ENCODE measurements at regions not wholly inside any gene's neighbourhood (a gene's known extent, or its start where the extent isn't known, plus 50 kb on each side); places are given as distances from the start of the nearest gene placed in this dataset.

DNA sequence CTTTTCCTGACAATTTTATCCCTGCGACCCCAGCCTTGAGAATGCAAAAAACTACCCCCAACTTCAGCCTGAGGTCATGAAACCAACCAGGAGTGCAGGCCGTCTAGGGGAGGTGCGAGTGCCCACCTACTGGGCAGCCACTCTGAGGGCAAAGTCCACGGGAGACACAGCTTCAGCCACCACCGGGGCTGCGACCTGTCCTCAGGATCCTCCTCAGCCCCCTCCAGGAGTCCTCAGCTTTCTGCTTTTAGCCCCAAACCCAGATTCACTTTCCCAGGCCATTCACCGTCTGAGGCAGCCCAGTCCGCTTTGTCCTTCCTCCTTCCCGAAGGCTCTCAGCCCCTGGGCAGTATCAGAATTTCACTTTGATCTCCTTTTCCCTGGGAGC is 210.2 kb upstream of the TNP1 start:
- TF ChIP-seq, protein P1, sequence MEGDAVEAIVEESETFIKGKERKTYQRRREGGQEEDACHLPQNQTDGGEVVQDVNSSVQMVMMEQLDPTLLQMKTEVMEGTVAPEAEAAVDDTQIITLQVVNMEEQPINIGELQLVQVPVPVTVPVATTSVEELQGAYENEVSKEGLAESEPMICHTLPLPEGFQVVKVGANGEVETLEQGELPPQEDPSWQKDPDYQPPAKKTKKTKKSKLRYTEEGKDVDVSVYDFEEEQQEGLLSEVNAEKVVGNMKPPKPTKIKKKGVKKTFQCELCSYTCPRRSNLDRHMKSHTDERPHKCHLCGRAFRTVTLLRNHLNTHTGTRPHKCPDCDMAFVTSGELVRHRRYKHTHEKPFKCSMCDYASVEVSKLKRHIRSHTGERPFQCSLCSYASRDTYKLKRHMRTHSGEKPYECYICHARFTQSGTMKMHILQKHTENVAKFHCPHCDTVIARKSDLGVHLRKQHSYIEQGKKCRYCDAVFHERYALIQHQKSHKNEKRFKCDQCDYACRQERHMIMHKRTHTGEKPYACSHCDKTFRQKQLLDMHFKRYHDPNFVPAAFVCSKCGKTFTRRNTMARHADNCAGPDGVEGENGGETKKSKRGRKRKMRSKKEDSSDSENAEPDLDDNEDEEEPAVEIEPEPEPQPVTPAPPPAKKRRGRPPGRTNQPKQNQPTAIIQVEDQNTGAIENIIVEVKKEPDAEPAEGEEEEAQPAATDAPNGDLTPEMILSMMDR (IDR thresholded peaks at IDR 0.05): no peak
- H3K9ac ChIP-seq: no peak overlapping the region
- no peaks in the 10 kb centered on the region for H3K27me3 ChIP-seq (ENCODE audit: control insufficient read depth, insufficient read depth, low read length)
- no peaks in the 10 kb centered on the region for H3K4me1 ChIP-seq
- no peaks in the 10 kb centered on the region for H3K36me3 ChIP-seq (ENCODE audit: control insufficient read depth, insufficient read depth, low read length)
- H3K27ac ChIP-seq: no peak overlapping the region
- H3K79me2 ChIP-seq: no peaks in the 10 kb centered on the region
- H3K4me2 ChIP-seq (ENCODE audit: low read length): no peak overlapping the region
- no peak overlapping the region for H2AFZ ChIP-seq
- no peaks in the 10 kb centered on the region for H3K9me3 ChIP-seq (ENCODE audit: control insufficient read depth, low read length)
- no peak overlapping the region for H3K4me3 ChIP-seq (ENCODE audit: low read depth, low read length)

DNA sequence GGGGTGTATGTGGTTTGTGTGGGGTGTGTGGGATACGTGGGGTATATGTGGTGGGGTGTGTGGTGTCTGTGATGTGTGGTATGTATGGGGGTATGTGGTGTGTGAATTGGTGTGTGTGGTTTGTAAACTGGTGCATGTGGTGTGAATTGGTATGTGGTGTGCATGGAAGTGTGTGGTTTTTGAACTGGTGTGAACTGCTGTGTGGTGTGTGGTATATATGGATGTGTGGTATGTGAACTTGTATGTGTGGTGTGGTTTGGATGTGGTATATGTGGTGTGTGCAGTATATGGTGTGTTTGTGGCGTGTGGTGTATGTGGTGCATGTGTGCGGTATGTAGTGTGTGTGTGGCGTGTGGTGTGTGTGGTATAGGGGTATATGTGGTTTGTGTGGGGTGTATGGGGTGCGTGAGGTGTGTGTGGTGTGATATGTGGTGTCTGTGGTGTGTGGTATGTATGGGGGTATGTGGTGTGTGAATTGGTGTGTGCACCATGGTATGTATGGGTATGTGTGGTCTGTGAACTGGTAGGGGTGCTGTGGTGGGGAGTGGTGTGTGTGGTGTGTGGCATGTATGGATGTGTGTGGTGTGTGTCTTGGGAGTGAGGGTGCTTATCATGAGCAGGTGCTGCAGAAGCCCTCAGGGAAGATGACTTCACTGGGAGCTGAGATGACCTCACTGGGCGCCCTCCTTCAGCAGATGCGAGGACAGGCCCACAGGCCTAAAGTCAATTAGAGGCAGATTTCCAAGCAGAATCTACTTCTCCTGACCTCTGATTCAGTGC is 209.6 kb upstream of the TNP1 start:
- H3K4me3 ChIP-seq (ENCODE audit: low read depth, low read length): no peak overlapping the region
- no peak overlapping the region for H3K4me2 ChIP-seq (ENCODE audit: low read length)
- no peaks in the 10 kb centered on the region for H3K9me3 ChIP-seq (ENCODE audit: control insufficient read depth, low read length)
- H3K4me1 ChIP-seq: no peaks in the 10 kb centered on the region
- no peaks in the 10 kb centered on the region for H3K36me3 ChIP-seq (ENCODE audit: control insufficient read depth, insufficient read depth, low read length)
- no peak overlapping the region for H2AFZ ChIP-seq
- no peaks in the 10 kb centered on the region for H3K79me2 ChIP-seq
- TF ChIP-seq, protein P1 (IDR thresholded peaks at IDR 0.05): no peak
- H3K9ac ChIP-seq: no peak overlapping the region
- H3K27ac ChIP-seq: no peak overlapping the region
- no peaks in the 10 kb centered on the region for H3K27me3 ChIP-seq (ENCODE audit: control insufficient read depth, insufficient read depth, low read length)

DNA sequence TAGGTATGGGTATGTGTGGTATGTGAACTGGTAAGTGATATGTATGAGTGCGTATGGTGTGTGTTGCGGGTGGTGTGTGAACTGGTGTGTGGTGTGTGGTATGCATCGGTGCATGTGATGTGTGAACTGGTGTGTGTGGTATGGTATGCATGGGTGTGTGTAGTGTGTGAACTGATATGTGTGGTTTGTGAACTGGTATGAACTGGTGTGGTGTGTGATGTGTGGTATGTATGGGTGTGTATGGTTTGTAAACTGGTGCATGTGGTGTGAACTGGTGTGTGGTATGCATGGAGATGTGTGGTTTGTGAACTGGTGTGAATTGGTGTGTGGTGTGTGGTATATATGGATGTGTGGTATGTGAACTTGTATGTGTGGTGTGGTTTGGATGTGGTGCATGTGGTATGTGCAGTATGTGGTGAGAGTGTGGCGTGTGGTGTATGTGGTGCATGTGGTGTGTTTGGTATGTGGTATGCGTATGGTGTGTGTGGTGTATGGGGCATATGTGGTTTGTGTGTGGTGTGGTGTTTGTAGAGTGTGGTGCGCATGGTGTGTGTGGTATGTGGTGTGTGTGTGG is 208.9 kb upstream of the TNP1 start:
- H2AFZ ChIP-seq: no peak overlapping the region
- H3K27me3 ChIP-seq (ENCODE audit: control insufficient read depth, insufficient read depth, low read length): no peaks in the 10 kb centered on the region

DNA sequence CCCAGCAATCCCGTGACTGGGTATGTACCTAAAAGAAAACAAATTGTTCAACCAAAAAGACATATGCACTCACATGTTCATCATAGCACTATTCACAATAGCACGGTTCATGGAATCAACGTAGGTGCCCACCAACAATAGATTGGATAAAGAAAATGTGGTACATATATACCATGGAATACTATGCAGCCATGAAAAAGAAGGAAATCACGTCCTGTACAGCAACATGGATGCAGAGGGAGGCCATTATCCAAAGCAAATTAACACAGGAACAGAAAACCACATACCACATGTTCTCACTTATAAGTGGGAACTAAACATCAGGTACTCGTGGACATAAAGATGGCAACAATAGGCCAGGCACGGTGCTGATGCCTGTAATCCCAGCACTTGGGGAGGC is 207.9 kb upstream of the TNP1 start:
- Histone ChIP-seq H3K4me3 (ENCODE audit: low read depth, low read length) (no peak overlapping the region), H3K36me3 (ENCODE audit: control insufficient read depth, insufficient read depth, low read length) (no peaks in the 10 kb centered on the region), H3K79me2 (no peaks in the 10 kb centered on the region), H3K9me3 (ENCODE audit: control insufficient read depth, low read length) (no peaks in the 10 kb centered on the region), H3K4me2 (ENCODE audit: low read length) (no peak overlapping the region), H3K9ac (no peak overlapping the region), H2AFZ (no peak overlapping the region), H3K4me1 (no peaks in the 10 kb centered on the region), H3K27me3 (ENCODE audit: control insufficient read depth, insufficient read depth, low read length) (no peaks in the 10 kb centered on the region), H3K27ac (no peak overlapping the region)
- TF ChIP-seq, protein P1 (IDR thresholded peaks at IDR 0.05): no peak

More for the DNA sequence above, 208.9 kb upstream of the TNP1 start:
- Histone ChIP-seq H3K4me1 (no peaks in the 10 kb centered on the region), H3K79me2 (no peaks in the 10 kb centered on the region), H3K27ac (no peak overlapping the region), H3K4me2 (ENCODE audit: low read length) (no peak overlapping the region), H3K9ac (no peak overlapping the region), H3K36me3 (ENCODE audit: control insufficient read depth, insufficient read depth, low read length) (no peaks in the 10 kb centered on the region), H3K9me3 (ENCODE audit: control insufficient read depth, low read length) (no peaks in the 10 kb centered on the region), H3K4me3 (ENCODE audit: low read depth, low read length) (no peak overlapping the region)
- TF ChIP-seq, protein P1 (IDR thresholded peaks at IDR 0.05): no peak
